Medulla oblongata (tissue), 1 donor: ENCODE measurements at regions not wholly inside any gene's neighbourhood (a gene's known extent, or its start where the extent isn't known, plus 50 kb on each side); places are given as distances from the start of the nearest gene placed in this dataset.
A peak's percentile ranks its signal among the peaks of the same experiment; 100 is the strongest.
"Not testable (repeated sequence)": the region's sequence is repeated elsewhere in the genome, so short reads cannot be mapped to it uniquely, and the experiment has no call there.

ENCODE experiments used
- DNase-seq: peaks from one replicate; pipeline ENCODE4 v3.0.0-alpha.2; 2015; ENCODE audit errors: extremely low spot score

DNA sequence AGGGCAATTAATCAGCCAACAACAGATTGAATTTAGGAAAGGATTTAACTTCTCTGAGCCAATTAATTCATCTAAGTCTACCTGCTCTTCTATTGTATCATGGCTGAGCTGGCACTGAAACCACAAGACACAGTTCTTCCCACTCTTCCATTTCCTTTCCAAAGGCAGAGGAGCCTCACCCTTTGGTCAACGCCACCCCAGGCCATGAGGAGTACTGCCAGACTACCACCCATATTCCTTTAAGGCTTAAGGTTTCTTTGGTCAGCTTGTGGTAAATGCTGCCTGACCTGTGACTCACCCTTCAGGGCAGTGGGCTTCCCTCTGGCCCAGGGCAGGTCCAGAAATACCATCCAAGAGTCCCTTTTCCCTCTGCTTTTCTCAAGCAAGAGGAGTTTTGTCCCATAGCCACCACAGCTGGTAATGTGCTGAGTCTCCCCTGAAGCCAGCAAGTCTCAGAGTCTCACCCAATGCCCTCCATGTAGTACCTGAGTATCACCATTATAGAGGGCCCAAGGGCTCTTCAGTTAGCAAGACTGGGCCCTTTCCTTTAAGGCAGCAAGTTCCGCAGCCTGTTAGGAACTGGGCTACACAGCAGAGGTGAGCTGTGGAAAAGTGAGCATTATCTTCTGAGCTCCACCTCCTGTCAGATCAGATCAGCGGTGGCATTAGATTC is 900.5 kb upstream of the CRIM1 start:
- no peak for DNase-seq

DNA sequence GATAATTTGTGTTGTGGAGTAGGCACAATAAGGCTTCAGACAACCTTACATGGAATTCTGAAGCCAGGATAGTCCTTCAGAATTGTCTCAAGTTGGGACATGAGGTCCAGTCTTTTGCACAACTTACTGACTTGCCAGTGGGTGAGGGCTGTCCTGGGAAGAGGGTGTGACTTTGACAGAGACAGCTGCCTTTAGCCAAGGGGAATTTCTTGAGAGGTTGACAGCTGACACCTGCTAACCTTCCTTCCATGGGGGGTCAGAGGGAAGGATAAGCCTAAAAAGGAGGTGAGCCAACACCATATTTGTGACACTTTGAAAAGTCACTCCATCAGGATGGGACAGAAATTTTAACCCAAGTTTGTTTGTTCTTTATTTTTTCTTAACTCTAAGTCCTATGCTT is 907.8 kb upstream of the CRIM1 start:
- no peak for DNase-seq

DNA sequence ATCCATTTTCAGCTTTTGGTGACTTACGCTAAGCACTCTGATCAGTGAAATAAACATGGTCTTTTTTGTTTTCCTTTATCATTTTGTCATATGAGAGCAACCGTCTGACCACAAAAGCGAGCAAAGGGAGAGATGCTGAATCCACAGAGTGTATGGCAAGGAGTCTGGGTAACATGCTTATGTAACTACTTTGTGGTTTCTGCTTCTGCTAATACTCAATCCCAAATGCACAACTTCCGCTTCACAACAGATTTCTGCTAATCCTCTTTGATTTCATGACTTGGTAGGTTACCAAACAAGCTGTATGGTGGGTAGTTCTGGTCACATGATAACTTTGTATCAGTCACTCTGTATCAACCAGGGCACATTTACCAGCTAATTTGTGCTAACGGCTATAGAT is 908.4 kb upstream of the CRIM1 start:
- peak; percentile 68 for DNase-seq

DNA sequence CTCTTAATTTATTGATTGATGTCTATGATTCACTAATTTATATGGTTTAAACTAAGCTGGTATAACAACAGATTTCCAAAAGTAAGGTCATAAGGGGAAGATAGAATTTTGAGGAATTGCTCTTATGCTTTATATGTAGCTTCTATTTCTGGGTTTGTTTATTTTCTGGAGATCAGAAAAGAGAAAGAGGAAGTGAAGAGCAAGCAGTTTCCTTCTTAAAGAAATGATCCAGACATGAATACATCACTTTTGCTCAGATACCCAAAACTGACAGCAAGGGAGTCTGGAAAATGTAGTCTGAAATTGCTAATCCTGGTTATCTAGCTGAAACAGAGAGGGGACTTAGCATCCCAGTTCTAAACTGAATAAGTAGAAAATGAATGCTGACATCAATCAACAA is 912.5 kb upstream of the CRIM1 start:
- DNase-seq, result peak; percentile 41

DNA sequence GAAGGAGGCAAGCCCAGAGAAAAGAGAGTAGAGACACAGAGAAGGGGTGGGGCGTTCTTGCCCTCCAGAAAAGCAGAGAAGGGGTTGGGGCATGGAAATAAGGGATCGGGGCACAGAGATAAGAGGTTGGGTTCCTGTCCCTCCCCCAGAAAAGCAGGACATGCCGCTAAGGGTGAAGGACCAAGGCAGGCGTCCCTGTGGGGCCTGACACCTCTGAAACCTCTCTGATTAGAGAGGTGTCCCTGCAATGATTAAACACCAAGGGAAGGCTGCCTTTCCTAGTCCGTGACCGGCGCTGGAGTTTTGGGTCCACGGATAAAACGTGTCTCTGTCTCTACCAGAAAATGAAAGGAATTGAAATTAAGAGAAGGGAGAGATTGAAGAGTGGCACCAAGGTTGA is 914.0 kb upstream of the CRIM1 start:
- DNase-seq, result not testable (repeated sequence)

DNA sequence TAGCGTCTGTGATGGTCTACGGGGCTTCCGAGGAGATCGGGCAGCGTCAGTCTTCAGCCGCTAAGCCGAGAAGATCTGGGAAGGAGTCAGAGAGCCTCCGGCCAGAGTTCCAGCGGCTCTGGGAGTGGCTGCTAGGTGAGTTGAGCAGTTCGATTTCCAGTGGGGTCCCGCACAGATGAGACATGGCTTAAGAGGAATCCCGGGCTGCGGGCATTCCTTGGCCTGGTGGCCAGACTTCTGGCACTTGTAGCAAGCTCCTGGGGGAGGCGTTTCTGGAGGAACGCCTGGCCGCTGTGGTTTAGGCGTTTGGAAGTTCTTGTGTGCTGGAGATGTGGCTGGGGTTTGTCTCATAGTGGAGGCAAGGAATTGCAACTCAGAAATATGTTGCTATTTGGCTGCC is 915.3 kb upstream of the CRIM1 start:
- DNase-seq, result not testable (repeated sequence)

DNA sequence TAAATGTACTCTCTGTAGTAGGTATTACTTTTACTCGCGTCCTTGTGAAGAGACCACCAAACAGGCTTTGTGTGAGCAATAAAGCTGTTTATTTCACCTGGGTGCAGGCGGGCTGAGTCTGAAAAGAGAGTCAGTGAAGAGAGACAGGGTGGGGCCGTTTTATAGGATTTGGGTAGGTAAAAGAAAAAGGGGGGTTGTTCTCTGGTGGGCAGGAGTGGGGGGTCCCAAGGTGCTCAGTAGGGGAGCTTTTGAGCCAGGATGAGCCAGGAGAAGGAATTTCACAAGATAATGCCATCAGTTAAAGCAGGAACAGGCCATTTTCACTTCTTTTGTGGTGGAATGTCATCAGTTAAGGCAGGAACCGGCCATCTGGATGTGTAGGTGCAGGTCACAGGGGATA is 918.7 kb upstream of the CRIM1 start:
- not testable (repeated sequence) for DNase-seq

DNA sequence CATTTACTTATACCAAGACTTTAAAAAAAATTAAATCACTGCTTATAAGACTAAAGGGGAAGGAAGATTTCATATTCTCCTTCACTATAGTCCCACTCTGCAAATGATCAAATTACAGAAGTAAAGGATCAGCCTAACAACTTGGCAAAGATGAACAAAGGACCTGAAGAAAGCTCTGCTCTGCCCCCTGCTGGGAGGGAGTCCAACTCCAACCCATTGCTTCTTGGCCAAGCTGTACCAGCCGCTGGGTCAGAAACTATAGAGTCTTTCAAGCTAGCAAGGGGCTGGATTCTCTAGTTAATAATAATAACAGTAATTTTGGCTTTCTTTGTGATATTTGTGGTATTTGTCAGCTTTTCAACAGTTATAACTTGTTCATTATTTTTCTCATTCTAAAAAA is 927.0 kb upstream of the CRIM1 start:
- DNase-seq, result peak; percentile 84

DNA sequence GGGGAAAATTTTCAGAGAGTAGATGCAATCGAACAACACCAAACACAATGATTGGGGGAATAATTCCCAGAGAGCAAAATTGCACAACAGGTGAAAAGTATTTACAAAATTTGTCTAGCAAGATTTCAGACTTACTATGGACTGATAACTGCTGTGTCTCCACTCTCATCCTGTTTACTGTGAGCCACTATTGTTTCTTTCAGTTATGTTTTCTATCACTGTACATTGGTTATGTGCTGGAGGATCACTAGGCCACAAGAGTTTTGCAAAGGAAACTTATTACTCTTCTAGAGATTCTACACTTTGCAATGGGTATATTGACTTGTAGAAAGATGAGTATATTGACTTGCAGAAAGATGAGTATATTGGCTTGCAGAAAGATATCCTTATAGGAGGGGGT is 934.1 kb upstream of the CRIM1 start:
- DNase-seq, result no peak

DNA sequence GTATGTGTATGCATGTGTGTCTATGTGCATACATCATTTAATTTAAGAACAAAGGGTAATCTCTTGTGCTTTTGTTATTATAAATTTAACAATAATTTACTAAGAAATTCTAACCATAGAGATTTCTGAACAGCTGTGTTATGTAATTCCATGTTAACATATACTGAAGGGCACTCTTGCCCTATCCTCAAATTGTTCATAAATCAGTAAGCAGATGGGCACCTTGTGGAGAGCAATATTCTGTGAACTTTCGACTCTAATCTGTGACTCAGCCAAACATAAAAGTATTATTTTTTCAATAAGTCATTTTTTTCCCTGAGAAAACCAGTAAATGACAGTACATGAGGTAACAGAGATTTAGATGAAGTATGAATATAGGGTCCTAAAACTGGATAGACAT is 938.3 kb upstream of the CRIM1 start:
- no peak for DNase-seq

DNA sequence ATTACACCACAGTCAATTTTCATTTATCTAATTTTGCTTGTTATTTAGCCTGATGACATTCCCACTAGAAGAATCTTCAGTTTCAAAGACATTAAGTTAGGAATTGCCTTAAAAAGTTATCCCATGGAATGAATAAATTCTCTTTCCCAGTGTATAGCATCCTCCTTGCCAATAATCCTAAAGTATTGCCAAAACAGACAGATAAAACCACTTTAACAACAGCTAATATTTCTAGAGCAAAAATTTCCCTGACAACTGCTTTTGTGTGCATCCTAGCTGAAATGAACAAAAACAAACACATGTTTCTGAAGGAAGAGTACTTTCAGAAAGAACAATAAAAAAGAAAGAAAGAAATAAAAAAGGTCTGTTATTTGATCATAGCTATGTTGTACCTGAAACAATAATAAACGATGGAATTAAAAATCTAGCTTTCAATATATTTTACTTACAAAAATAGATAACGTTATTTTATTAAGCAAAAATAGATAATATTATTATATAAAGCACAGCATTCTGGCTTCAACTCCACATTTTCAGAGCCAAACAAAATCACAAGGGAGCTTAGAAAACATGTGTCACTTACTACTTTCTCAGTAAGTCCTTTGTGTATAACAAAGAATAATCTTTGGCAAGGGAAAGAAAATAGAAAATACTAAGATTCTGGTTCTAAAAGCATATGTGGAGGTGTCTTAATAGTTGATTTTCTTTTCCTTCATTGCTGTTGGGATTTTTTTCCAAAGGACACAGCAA is 939.0 kb upstream of the CRIM1 start:
- DNase-seq, result peak; percentile 32

DNA sequence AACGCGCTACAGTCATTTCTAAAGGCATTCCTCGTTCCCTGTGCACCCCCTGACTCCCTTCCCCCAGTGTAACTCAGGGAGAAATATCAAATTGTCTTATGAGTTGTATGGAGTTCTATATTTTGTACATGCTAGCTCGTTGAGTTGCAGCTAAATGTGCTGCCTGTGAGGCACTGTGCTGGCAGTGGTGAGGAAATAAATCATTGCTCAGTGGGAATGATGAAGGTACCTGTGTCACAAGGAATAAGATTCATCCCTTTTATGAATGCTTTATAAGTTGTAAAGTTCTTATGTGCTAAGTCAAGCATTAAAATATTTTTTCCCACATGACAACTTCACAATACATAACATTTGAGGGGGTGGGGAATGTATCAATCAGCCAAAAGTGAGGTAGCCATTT is 939.6 kb upstream of the CRIM1 start:
- no peak for DNase-seq

DNA sequence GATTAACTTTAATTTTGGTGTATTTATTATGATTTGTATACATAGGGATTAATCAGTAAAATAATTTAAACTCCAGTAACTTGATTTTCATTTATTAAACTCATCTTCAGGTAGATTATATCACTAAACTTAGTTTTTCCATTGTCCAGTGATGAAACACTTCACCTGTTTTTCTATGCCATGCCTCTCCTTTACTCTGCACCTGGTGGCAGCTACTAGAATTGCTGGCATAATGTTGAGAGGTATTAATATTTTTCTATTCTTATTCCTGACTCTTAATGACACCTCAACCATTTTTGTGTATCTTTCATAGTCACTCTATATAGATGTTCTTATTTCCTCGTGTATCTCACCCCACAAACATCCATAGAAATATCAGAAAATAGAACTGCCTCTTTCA is 940.3 kb upstream of the CRIM1 start:
- DNase-seq, result no peak

DNA sequence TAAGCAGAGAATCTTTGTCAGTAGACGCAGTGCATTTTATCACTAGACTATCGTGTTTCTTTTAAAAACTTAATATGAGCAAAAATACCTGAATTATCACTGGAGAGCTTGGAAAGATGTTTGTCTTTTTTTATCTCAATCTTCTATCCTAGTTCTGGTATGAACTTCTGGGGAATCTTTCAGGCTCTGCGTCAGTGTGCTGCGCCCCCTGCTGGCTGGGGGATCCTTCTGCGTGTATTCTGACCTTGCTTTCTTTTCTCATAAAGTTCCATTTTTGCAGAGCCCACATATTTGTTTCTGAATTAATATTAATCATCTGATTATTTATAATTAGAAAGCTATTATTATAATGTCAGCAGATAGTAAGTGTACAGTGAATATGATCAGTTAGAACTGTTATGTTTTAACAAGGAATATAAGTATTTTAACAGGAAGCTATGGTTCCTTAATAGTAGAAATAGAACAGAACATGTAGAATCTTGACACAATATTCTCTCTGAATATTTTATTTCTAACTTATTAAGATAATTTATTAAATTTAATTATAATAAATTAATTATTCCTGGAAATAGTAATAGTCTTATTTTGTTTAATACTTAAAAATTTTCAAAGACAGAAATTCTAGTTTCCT is 945.0 kb upstream of the CRIM1 start:
- peak; percentile 86 for DNase-seq

DNA sequence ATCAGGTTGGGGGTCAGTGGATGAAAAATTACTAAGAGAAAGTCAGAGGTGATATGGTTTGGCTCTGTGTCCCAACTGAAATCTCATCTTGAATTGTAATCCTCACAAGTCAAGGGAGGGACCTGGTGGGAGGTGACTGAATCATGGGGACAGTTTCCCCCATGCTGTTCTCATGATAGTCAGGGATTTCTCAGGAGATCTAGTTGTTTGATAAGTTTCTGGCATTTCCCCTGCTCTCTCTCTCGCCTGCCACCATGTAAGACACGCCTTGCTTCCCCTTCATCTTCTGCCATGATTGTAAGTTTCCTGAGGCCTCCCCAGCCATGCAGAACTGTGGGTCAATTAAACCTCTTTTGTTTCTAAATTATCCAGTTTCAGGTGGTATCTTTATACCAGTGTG is 945.8 kb upstream of the CRIM1 start:
- DNase-seq, result no peak

DNA sequence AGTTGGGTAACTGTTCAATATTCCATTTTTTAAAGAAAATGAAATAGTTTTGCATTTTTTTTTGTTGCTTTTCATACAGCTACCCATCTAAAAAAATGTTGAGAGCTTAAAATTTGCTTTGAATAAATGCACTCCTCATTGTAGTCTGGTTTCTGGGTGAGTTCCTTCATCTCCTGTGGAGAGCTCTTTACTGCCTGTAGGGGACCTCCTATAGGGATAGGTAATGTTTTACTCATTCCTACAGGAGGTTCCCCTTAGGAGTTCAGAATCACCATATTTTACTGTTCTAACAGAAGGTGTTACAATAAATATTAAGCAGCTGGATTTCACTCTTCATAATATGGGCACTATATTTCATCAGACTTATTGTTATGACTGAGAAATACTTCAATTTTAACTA is 947.3 kb upstream of the CRIM1 start:
- no peak for DNase-seq

DNA sequence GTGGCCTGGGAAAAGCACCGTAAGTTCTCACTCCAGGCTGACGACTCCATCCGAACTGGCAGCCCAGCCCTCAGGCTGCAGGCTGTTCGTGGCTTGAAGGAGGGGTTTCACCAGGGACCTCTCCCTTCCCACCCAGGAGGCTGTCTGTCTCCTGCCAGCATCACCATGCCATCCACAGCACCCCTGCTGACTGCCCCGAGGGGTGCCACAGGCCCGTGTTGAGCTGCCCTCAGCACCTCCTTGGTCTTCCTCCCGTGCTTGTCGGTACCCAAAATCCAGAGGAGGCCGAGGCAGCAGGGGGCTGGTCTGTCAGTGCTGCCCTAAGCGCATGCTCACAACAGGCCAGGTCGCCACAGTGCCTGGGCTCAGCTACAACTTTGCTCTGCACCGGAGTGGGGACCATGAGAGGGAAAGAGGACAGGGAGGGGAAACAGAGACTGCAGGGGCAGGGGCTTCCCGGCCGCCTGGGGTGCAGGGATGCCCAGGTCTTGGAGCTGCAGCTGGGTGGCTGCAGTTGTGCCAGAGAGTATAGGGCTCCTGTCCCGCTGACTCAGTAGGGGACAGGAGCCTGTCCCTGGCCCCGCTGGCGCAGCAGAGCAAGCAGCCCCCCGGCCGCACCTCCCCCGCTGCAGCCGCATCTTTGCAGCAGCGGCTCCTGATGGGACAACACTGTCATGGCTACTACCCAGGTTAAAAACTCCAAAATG is 963.7 kb upstream of the CRIM1 start:
- DNase-seq, result no peak

DNA sequence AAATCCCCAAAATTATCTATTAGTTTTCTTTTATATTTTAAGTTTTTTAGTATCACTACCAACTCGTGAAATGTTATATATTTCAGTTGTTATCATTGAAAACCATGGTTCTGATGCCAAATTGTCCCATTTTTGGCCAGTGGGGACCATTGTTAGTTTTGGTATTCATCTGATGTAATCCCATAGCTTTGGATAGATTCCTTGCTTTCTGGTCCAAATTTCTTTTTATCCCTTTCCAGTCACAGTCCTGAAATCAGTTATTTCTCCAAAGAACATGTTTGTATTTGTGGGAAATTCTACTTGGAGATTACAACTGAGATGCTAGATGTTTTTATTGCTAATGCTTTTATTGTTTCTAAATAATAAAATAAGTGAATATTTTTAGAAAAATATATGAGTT is 976.8 kb upstream of the CRIM1 start:
- DNase-seq, result no peak

DNA sequence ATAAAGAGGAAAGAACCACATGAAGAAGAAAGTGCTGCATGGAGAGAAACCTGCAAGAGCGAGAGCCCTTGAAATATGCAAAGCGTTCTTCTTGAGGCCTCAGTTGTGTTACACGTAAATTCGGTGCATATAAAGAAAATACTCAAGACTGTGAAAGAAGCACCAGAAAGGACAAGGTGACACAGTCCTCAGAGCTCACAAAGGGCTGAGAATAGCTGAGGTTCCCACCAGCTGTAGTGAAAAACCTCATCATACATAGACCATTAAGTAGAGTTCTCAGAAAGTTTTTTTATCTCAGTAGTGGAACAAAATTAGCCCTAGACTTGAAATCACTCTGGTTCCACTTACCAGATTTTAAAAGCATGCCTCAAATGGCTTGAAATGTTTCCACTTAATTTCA is 980.7 kb upstream of the CRIM1 start:
- DNase-seq, result no peak

DNA sequence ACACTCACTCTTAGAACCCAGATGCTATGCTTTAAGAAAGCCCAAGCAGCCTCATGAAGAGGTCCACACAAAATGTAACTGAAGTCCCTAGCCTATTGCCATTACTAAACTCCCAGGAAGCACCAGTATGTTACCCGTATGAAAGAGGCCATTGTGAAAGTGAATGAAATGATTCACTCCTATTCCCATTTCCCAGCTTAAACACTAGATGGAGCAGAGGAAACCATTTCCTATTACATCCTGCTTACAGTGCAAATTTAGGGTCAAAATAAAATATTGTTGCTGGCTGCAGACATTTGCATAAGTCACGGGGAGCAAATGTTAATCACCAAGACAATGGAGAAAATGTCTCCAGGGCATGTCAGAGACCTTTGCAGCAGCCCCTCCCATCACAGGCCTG is 989.7 kb upstream of the CRIM1 start:
- no peak for DNase-seq

DNA sequence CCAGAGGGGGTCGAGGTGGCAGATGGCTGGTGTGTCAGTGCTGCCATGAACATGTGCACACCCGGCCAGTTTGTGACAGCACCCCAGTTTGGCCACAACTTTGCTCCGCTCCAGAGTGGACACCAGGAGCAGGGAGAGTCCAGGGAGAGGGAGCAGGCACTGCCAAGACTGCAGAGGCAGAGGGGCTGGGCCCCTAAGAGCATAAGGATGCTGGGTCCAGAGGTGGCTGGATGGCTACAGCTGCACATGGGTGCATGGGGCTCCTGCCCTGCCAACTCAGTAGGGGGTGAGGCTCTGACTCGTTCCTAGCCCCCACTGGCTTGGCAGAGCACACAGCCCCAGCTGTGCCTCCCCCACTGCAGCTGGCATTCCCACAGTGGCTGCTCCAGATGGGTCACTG is 999.2 kb upstream of the CRIM1 start:
- no peak for DNase-seq

DNA sequence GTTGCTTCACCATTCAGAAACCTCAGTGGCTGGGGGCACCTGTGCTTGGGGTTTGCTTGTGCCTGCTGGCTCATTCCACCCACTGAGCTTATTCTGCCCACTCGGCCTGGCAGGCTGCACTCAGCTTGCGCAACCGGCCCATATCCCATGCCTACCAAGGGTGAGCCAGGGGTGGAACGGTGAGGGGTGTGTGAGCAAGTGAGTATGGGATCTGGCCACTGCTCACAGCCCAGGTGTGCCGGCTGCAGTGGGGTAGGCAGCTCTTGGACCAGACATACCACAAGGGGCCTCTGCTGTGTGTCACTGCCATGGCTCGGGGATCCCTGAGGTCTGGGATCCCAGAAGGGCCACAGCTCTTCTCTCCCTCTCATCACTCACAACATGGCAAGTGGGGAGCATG is 1000.5 kb upstream of the CRIM1 start:
- no peak for DNase-seq

DNA sequence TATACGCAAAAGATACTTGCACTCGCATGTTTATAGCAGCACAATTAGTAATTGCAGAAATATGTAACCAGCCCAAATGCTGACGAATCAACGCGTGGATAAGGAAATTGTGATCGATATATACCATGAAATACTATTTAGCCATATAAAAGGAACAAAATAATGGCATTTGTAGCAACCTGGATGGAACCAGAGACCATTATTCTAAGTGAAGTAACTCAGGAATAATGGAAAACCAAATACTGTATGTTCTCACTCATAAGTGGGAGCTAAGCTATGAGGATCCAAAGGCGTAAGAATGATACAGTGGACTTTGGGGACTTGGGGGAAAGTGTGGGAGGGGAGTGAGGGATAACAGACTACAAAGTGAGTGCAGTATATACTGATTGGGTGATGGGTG is 1008.0 kb upstream of the CRIM1 start:
- peak; percentile 36 for DNase-seq
